HG02642 (cell line): ENCODE measurements at regions not wholly inside any gene's neighbourhood (a gene's known extent, or its start where the extent isn't known, plus 50 kb on each side); places are given as distances from the start of the nearest gene placed in this dataset.

Source experiments
- ATAC-seq: cut with Tn5 transposase; IDR thresholded peaks from one replicate; pipeline ENCODE4 v1.9.1; 2021; ENCODE audit warnings: mild to moderate bottlenecking; ENCODE audit not compliant: unreplicated experiment, poor library complexity

DNA sequence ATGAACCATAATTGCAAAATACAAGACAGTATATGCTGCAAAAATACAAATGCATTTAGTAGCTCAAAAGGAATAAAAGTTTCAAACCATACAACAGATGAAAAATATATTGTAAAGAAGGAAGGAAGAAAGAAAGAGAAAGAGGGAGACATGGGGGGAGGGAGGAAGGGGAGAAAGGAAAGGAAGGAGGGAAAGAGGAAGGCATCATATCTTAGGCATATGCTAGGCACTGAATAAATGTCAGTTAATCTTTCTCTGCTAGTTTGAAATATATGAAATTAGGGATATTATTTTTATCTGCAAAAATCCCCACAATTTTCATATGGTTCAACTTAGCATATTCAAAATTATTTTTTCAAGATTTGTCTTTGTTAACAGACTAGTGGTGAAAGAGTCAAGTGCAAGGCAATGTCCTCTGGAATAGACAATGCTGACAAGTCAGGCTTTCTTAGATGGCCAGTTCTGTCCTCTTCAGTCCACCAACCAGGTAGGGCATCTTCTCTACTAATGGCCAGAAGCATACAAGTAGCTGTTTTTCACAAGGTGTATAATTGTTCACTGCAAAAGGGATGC, 506.4 kb downstream of the PRKD1 start:
- ATAC-seq: no peak

DNA sequence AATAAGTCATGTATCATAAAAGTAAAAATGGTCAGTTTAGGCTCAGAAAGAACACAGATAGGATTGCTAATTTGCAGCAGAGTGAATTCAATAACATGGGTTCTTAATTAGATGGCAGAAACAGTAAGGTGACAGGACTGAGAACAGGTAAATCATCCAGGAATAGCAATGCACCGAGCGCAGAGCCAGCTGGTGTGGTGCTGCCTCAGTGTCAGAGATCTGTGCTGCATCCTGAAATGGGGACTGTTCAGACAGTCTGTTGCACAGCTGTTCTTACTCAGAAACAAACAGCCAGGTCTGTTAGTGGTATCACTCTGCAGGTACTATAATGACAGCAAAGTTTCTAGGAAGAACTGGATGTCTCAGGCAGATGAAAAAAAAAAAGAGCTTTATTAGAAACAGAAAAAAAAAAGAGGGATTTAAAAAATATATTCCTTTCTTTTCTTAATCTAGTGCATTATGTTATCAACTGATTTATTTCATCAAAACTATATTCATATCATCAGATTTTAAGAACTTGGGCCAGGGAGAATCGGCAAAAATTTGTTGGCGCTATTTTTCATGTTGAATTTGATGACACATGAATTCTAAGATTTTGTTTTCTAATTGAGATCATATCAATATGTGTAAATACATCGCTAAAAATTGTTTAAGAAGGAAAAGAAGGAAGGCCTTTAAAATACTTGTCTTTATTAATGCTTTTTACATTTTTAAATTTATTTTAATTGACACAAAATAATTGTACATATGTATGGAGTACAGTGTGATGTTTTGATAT, 501.8 kb downstream of the PRKD1 start:
- no peak for ATAC-seq

DNA sequence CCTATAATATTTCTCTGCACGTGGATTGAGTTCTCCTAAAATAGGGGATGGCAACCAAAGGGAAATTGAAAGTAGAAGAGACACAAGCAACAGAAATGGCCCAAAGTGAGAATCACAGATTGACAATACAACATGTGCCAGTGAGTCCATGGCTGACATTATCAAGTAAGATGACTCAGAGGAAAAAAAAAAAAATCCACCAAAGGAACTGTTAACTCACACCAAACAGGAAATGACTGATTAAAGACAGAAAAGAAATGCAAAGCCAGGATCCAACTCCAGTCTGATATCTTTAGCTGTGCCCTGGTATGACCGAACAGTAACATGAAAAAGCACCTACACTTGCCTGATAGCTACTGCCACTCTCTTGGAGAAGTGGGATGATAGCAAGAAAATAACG, 485.0 kb downstream of the PRKD1 start:
- ATAC-seq: no peak

DNA sequence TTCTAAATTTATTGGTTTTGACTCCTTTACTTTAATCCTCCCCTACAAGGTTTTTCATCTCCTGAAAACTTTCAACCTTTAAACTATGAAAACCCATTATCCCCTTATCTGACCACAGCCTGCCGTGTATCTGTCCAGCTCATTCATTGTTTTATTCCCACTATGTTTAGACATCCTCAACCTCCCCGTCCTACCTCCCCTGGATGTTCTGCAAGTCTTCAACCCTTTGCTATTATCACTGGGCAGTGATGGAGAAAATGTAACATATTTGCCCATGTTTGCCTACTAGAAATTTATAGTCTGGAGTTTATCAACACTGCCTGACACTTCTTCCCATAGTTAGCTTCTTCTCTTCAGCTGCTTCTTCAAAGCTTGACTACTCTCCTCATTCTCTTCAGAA, 483.4 kb downstream of the PRKD1 start:
- no peak for ATAC-seq

DNA sequence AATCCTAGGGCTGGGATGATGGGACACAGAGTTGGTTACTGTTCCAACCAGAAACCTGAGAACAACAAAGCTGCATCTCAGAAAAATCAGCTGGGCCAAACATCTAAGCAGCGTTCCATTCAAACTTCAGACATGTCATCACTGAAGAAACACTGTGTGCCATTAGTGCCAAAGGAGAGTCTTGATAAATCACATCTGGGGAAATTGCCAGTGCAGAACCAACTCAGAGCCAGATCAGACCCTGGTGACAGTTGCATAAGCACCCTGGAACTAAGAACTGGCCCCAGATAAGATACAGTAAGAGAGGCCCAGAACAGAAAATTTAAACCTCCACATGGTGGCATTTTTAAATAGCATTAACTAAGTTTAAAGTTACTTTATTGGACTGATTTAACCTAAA, 482.8 kb downstream of the PRKD1 start:
- no peak for ATAC-seq

DNA sequence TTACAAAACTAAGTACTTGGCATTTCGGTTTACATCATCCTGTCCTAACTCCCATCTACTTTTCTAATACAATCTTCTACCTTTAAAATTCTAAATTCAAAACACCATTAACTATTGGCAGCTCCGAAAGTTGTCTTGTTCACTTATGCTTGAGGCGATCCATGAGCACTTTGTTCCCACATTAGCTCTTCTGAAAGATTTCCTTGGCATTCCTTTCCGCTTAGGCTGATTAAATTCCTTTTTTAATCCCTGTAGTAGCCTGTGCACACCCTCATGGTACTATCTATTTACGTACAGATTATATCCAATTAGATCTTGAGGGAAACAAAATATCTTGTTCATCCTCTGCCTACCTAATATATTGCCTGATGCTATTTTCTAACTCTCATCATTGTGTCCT, 480.7 kb downstream of the PRKD1 start:
- ATAC-seq: no peak

DNA sequence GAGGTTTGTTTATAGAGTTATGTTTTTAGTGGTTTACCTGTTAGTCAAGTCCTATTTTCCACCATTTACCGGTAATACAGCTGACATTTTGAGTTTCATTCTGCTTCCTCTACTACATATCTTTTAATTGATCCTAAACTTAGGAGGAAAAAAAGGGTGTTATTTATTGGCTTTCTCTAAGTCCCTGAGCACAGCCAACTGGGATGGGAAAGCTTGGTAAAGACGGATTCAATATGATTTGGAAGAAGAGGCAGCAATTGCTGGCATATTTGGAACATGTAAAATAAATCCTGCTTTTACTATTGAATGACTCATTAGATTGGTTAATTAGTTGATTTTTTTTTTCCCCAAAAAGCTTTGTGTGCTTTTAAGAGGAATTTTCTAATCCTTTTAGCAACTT, 475.7 kb downstream of the PRKD1 start:
- no peak for ATAC-seq

DNA sequence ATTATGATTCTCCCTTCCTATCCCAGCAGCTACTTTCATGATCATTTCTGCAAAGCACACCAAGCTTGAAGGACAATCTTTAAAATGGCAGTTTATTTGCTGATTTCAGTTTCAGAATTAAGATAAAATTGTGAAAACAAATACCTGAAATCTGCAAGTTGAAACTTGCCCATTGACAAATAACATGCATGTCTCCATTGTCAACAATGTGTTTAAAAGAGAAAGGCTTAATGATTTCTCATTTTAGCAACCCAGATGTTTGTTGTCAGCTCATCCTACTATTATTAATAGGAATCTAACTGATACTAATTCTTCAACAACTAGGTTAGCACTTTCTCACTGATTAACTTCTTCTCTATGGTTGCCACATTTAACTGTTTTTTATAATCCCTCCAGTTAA, 474.6 kb downstream of the PRKD1 start:
- ATAC-seq: no peak

DNA sequence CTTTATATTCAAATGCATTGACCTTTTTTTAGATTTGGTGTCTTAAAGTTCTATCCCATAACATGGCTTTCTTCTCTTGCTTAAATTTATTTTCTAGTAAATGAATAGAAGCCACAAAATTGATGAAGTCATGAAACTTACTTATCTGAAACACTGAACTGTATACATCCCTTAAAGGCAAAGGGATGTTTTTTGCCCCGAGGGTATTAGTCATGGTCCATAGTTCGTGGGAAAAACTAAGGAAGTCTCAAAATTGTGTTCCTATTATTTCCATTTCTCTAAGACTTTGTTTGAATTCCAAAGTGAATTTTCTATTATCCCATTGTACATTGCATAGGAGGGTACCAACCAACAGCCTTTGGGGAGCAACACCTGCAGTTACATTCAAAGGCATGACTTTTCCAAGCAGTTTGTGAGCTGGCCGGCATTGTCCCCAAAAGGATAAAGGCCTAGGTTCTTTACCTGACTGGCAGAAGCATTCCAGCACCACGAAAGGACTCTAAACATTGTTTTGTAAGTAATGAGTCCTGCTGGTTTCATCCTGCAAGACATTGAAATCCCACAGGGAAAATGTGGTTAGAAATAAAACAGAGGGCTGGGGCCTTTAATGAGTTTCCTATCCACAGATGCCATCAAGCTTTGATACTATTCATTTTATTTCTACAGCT, 473.5 kb downstream of the PRKD1 start:
- no peak for ATAC-seq

DNA sequence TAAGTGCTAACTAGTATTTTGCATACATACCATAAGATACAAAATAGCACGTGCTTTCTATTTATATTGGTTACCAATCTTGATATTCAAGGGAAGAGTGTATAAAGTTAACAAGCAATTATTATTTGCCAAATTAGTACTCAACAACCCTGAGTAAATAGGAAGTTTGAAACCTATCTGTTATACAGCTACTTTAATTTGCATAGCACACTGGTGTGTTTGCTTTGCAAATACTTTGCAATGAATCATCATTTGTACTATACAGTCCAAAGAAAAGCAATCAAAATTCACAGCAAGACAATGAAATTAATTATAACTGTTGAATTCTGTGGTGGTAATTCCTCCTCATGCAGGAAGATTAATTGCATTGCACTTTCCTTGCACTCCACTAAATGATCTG, 469.1 kb downstream of the PRKD1 start:
- ATAC-seq: no peak

DNA sequence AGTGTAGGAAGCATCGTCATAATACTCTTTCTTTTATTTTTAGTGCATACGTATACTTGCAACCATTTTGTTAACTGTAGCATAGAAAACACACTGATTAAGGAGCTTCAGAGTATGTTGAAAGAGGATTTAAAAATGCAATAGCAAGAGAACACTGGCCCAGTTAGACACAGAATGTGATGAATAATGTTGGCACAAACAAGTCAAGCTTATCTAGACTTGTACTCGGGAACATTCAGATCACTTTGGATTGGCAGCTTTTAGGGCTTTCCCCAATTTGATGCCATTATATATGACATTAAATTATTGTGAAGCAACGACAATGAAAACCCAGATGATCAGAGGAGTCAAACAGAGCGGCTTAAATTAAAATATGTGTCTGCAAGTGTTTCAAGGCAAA, 468.1 kb downstream of the PRKD1 start:
- no peak for ATAC-seq

DNA sequence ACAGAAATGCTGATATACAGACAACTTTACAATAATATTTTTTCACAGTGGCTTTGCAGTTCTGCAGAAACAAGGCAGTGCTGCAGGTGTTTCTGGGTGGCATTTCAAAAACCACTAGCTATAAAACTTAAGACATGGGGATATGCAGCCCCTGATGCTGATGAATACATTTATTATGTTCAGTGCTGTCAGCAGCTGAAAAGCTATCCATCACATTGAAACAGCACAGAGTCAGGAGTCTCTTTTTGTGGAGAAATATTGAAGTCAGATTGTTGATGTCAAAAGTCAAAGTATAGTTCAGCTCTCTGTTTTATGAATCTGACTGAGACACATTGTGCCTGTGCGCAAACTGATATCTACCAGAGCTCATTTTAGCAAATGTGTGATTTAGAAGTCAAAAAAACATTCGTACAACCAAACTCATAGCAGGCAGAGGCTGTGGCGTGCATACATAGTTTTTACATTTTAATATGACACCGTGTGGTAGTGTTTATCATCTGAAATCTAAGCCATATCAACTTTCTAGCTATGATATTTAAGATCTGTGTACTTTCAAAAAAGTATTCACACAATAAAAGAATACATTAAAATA, 467.6 kb downstream of the PRKD1 start:
- ATAC-seq: no peak

DNA sequence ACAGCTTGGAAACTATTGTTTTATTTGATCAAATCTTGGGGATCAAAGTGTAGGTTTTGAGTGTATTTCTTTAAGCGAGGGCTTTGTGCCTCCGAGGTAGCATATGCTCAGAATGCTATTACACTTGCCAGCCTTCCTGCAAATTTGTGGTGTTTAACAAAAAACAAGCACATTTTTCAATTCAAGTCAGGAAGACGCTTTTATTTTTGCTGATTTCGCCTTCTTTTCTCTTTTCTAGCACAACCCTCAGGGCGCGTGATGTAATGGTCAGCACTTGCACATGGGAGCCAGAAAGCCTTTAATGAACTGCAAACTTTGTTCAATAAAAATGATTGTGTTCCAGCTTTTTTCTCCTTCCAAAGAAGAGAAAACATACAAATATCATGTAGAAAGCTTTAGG, 466.5 kb downstream of the PRKD1 start:
- ATAC-seq: no peak

DNA sequence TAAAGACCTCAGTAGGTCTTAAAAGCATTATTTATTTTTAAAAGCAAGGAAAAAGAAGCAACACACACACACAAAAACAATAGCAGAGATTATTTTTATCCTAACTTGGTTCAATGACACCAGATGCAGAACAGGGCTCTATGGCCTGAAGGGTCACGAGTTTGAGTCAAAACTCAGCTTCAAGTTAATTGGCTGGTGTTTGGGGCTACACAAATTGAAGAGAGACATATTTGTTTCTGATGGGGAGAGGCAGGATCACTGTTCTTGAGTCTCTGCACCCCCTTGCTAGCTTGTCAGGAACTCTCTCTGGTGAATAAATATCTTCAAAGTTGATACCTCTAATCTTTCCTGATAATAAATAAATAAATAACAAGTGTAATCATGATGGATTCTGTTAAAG, 466.1 kb downstream of the PRKD1 start:
- ATAC-seq: no peak

DNA sequence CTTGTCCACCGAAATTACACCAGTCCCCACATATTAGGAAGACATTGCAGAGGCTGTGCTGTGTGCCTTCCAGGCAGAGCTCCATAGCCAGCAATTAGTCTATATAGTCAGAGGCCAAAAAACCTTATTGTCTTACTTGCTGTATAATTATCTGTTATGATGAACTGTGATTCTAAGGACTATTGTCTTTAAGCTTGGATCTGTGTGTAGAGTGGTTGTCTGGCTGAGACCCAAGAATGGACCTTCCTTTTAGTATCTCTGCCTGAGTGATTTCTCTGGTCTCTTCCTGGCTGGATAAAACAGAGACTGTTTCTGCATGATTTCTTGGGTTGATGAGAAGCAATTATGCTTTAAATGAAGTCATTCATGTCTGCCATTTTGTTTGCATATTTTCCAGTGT, 465.3 kb downstream of the PRKD1 start:
- no peak for ATAC-seq

DNA sequence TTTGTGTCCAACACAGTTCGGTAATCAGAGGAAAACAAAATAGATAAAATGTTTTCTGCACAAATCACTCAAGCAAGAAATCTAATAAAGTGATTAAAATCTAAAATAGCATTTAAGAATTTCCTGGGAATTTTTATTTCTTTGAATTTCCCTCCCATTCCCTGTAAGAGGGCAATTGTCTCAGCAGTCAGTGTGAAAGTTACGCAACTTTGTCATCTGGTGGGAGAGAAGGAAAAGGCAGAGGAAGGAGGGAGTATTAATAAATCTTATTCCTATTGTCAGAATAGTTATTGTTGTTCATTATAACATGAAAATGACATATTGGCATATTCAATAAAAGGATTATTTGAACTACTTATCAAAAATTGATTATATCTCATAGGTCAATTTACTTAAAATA, 464.9 kb downstream of the PRKD1 start:
- no peak for ATAC-seq

DNA sequence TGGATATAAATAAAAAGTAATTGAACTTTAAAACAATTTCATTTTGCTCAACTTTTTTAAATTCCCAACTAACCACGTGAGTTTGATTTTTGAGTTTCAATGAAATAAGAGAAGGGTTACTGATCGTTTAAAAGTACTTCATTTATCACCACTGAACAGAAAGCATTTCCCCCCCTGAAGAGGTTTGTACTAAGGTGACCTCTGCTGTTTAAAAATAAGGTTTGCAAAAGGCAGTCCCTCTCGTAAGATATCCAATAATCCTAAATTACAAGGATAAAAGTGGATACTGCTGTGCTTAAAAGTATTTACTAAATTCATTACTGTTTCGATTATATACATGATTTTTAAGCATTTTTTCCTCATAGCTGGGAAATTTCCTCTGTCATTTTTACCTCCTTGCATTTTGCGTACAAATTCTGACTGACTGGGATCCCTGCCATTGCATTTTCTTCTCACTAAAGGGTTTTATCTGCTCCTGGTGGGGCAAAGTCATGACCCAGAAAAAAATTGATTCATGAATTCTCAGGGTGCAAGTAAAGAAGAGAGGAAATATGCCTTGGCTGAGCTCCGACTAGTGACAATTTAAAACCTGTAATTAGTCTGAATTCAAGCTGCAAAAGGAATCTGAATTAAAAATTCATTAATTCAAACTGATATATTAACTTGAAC, 463.8 kb downstream of the PRKD1 start:
- ATAC-seq: no peak

DNA sequence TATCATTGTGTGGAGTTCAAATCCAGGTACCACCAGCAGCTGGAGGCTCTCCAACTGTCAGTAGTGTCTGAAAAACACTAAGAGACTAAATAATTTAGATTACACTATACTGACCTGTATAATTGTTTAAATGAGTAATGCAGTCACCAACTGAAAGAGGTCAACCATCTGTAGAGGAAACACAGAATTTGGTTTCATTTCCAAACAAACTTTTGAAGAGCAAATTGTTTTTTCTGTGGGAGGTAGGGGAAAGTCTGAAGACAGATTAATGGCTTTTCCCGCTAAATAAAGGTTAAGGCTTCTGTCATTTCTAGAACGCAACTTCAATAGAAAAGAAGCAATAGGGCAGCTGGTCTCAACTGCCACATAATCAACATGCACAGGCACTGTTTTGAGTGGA, 462.6 kb downstream of the PRKD1 start:
- ATAC-seq: no peak

DNA sequence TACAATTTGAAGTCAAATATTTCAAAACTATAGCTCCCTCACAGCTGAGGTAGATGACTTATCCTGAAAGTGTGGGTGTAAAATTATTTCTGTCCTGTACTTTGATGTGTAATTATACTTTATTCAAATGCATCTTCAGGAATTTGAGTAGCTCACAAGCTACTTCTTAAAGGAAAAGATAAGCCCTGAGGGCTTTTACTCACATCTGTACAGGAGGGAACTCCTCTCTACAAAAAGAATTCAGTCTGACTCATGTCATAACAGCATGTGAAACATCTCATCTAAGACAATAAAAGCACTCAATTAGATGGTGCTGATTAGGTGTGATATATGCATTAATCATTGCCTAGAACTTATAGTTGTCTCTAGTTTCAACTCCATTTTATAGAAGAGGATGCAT, 452.0 kb downstream of the PRKD1 start:
- ATAC-seq: no peak

DNA sequence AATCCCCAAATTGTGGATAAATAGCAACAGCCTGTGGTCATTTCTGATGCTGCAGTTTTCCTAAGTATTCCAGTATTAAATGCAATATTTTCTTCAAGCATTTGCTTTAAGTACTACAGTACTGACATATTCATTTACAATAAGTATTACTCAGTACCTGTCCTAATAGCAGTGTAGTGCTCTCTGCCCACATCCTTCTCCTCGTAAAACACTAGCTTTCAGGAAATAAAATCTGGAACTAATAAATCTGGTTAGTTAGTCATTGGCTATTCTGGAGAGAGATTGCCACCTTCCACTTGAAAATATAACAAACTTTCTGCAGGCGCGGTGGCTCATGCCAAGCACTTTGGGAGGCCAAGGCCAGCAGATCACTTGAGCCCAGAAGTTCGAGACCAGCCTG, 441.5 kb downstream of the PRKD1 start:
- ATAC-seq: no peak

DNA sequence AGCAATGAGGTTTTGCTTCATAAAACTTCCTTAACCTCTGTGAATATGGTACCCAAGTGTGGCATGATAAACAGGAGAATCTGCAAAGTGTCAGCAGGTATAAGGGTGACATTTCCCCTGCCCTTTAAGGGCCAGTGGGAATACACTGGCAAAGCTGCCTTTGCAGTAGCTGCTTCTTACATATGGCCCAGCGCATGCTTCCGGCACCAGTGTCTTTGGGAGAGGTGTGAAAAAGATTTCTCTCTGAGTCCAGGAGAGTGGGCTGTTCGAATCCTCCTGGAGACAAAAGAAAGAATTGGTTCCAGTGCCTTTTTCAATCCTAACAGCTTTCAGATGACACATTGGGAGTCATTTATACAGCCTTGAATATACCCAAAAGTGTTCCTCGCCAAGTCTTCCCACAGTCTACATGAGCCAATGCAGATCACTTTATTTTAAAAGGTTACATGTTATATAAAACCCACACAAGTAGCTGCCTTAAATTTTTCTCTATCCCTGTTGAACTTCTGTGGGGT, 437.7 kb downstream of the PRKD1 start:
- ATAC-seq: no peak
